Astrocyte (in vitro differentiated cells and primary cell): ENCODE measurements at regions not wholly inside any gene's neighbourhood (a gene's known extent, or its start where the extent isn't known, plus 50 kb on each side); places are given as distances from the start of the nearest gene placed in this dataset.

Experiments used
- DNase-seq: peaks from one replicate; pipeline ENCODE4 v3.0.0-alpha.2; 2010; ENCODE audit warnings: low read depth
- FAIRE-seq: peaks from 2 replicates; lab custom pipeline; 2011; peaks lifted over from hg19 to GRCh38; lab: Jason Lieb, UNC
- H2AFZ ChIP-seq: 2 replicates; pipeline ENCODE4 v1.6.0; 2012; ENCODE audit warnings: low read depth, low read length, inconsistent platforms
- H3K27ac ChIP-seq: 2 replicates; pipeline ENCODE4 v1.5.1; 2011; ENCODE audit warnings: low read depth, low read length, inconsistent platforms
- H3K27me3 ChIP-seq: 2 replicates; pipeline ENCODE4 v1.6.0; 2011; ENCODE audit warnings: low read length, inconsistent platforms; ENCODE audit not compliant: insufficient read depth
- H3K36me3 ChIP-seq: 2 replicates; pipeline ENCODE4 v1.5.1; 2011; ENCODE audit warnings: low read length, inconsistent platforms; ENCODE audit not compliant: insufficient read depth
- H3K4me1 ChIP-seq: 2 replicates; pipeline ENCODE4 v1.5.1; 2011; ENCODE audit warnings: low read length, inconsistent platforms; ENCODE audit not compliant: insufficient read depth
- H3K4me2 ChIP-seq: 2 replicates; pipeline ENCODE4 v1.6.0; 2012; ENCODE audit warnings: low read length, inconsistent platforms
- H3K4me3 ChIP-seq: 2 replicates; pipeline ENCODE4 v1.5.1; 2011; ENCODE audit warnings: low read depth, mild to moderate bottlenecking, low read length, inconsistent platforms; ENCODE audit not compliant: insufficient read depth
- H3K79me2 ChIP-seq: 2 replicates; pipeline ENCODE4 v1.6.0; 2012; ENCODE audit warnings: mild to moderate bottlenecking, low read length, inconsistent platforms; ENCODE audit not compliant: insufficient read depth
- H3K9ac ChIP-seq: 2 replicates; pipeline ENCODE4 v1.6.0; 2012; ENCODE audit warnings: mild to moderate bottlenecking, low read length, inconsistent platforms
- H3K9me3 ChIP-seq: 2 replicates; pipeline ENCODE4 v1.5.1; 2012; ENCODE audit warnings: low read depth, mild to moderate bottlenecking, low read length, inconsistent platforms; ENCODE audit not compliant: insufficient read depth
- H4K20me1 ChIP-seq: 2 replicates; pipeline ENCODE4 v1.6.0; 2012; ENCODE audit warnings: low read length, inconsistent platforms; ENCODE audit not compliant: insufficient read depth
- H3K27ac Mint-ChIP-seq: one replicate; pipeline ENCODE4 v1.8.0; 2021; ENCODE audit warnings: mild to moderate bottlenecking, mixed read lengths; ENCODE audit not compliant: unreplicated experiment
- H3K27me3 Mint-ChIP-seq: one replicate; pipeline ENCODE4 v1.8.0; 2021; ENCODE audit warnings: low read depth, mixed read lengths; ENCODE audit not compliant: unreplicated experiment
- H3K36me3 Mint-ChIP-seq: one replicate; pipeline ENCODE4 v1.8.0; 2021; ENCODE audit warnings: low read depth, mixed read lengths; ENCODE audit not compliant: unreplicated experiment
- H3K4me1 Mint-ChIP-seq: one replicate; pipeline ENCODE4 v1.8.0; 2021; ENCODE audit warnings: low read depth, mixed read lengths; ENCODE audit not compliant: unreplicated experiment
- H3K4me3 Mint-ChIP-seq: one replicate; pipeline ENCODE4 v1.8.0; 2021; ENCODE audit warnings: mild to moderate bottlenecking, moderate library complexity, mixed read lengths; ENCODE audit not compliant: unreplicated experiment
- H3K9me3 Mint-ChIP-seq: one replicate; pipeline ENCODE4 v1.8.0; 2021; ENCODE audit warnings: mild to moderate bottlenecking, mixed read lengths; ENCODE audit not compliant: unreplicated experiment
- EZH2 ChIP-seq: IDR thresholded peaks from 2 replicates; pipeline ENCODE4 v1.6.1; 2012; ENCODE audit warnings: mild to moderate bottlenecking, low read length, inconsistent platforms; ENCODE audit not compliant: insufficient read depth
- TF ChIP-seq, protein P1 (sequence below): IDR thresholded peaks from 2 replicates; pipeline ENCODE4 v1.5.1; 2011; ENCODE audit warnings: low read depth, mild to moderate bottlenecking, inconsistent platforms, low read length, moderate library complexity; ENCODE audit not compliant: insufficient read depth

- Histone ChIP-seq H4K20me1 (no peaks in the 10 kb centered on the region), H3K4me2 (no peak overlapping the region), H3K4me1 (no peaks in the 10 kb centered on the region), H3K4me3 (no peak overlapping the region), H3K27me3 (no peaks in the 10 kb centered on the region), H3K9me3 (no peaks in the 10 kb centered on the region), H2AFZ (no peak overlapping the region), H3K36me3 (no peaks in the 10 kb centered on the region), H3K79me2 (no peaks in the 10 kb centered on the region), H3K27ac (no peak overlapping the region), H3K9ac (no peak overlapping the region)
- no peaks in the 10 kb centered on the region for H3K36me3 Mint-ChIP-seq
- H3K4me3 Mint-ChIP-seq, result no peak overlapping the region
- H3K27me3 Mint-ChIP-seq, result no peaks in the 10 kb centered on the region
- no peak for DNase-seq
- H3K27ac Mint-ChIP-seq, result no peak overlapping the region
- peaks cover 8% of the 10 kb centered on the region for H3K4me1 Mint-ChIP-seq
- no peaks in the 10 kb centered on the region for H3K9me3 Mint-ChIP-seq
- FAIRE-seq, result peak; percentile 68
- no peak for TF ChIP-seq EZH2
- TF ChIP-seq, protein P1, sequence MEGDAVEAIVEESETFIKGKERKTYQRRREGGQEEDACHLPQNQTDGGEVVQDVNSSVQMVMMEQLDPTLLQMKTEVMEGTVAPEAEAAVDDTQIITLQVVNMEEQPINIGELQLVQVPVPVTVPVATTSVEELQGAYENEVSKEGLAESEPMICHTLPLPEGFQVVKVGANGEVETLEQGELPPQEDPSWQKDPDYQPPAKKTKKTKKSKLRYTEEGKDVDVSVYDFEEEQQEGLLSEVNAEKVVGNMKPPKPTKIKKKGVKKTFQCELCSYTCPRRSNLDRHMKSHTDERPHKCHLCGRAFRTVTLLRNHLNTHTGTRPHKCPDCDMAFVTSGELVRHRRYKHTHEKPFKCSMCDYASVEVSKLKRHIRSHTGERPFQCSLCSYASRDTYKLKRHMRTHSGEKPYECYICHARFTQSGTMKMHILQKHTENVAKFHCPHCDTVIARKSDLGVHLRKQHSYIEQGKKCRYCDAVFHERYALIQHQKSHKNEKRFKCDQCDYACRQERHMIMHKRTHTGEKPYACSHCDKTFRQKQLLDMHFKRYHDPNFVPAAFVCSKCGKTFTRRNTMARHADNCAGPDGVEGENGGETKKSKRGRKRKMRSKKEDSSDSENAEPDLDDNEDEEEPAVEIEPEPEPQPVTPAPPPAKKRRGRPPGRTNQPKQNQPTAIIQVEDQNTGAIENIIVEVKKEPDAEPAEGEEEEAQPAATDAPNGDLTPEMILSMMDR, result no peak
Measured at GRCh38 chrX:134181275-134181660, 55.7 kb upstream of the CCDC160 start.

DNA sequence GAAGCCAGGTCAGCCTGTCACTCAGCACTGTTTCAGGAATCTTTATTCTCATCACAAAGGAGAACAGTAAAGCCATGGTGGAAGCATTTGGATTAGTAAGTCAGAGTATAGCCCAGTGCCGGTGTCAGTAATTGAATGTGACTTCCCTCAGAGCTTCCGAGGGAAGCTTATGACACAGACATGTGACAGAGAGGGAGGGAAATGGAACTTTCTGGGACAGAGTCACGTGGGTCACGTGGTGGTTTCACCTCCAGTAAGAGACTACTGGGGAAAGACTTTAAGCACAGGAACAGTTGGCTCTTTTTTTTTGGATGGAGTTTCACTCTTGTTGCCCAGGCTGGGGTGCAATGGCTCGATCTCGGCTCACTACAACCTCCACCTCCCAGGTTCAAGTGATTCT, 53.3 kb upstream of the CCDC160 start:
- DNase-seq (no peak), FAIRE-seq (no peak)
- Mint-ChIP-seq H3K27me3 (no peaks in the 10 kb centered on the region), H3K4me1 (peaks cover 8% of the 10 kb centered on the region), H3K9me3 (no peaks in the 10 kb centered on the region), H3K27ac (no peak overlapping the region), H3K36me3 (no peaks in the 10 kb centered on the region), H3K4me3 (no peak overlapping the region)
- no peak overlapping the region for H3K4me3 ChIP-seq
- no peak overlapping the region for H3K27ac ChIP-seq
- H4K20me1 ChIP-seq, result no peaks in the 10 kb centered on the region
- H3K9me3 ChIP-seq, result no peaks in the 10 kb centered on the region
- no peak overlapping the region for H2AFZ ChIP-seq
- no peak overlapping the region for H3K4me2 ChIP-seq
- no peak overlapping the region for H3K9ac ChIP-seq
- no peaks in the 10 kb centered on the region for H3K4me1 ChIP-seq
- H3K79me2 ChIP-seq, result no peaks in the 10 kb centered on the region
- TF ChIP-seq, protein P1, result no peak
- TF ChIP-seq EZH2, result no peak
- no peaks in the 10 kb centered on the region for H3K36me3 ChIP-seq
- H3K27me3 ChIP-seq, result no peaks in the 10 kb centered on the region

DNA sequence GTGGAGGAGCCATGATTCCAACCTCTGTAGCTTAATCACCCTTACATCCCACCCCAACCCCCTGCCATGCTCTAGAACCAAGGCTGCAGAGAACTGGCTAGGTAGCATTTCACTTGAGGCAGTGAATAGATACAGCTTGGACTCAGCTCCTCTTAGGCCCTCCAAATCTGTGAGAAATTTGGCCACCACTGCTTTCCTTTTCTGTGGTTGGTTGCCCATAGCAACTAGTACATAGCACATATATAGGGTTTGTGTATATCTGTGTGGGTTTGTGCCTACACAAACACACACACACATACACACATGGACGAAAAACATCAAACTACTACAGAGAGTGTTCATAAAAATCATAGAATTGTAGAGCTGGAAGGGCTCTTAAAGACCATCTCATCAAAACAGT, 52.0 kb upstream of the CCDC160 start:
- no peak overlapping the region for H3K4me2 ChIP-seq
- H4K20me1 ChIP-seq, result no peaks in the 10 kb centered on the region
- Mint-ChIP-seq H3K4me3 (no peak overlapping the region), H3K27me3 (no peaks in the 10 kb centered on the region), H3K4me1 (peaks cover 8% of the 10 kb centered on the region), H3K9me3 (no peaks in the 10 kb centered on the region), H3K36me3 (no peaks in the 10 kb centered on the region), H3K27ac (no peak overlapping the region)
- no peak for DNase-seq
- H3K9me3 ChIP-seq, result no peaks in the 10 kb centered on the region
- FAIRE-seq, result no peak
- H3K79me2 ChIP-seq, result no peaks in the 10 kb centered on the region
- no peaks in the 10 kb centered on the region for H3K36me3 ChIP-seq
- H3K27ac ChIP-seq, result no peak overlapping the region
- H3K4me1 ChIP-seq, result no peaks in the 10 kb centered on the region
- H3K4me3 ChIP-seq, result no peak overlapping the region
- no peaks in the 10 kb centered on the region for H3K27me3 ChIP-seq
- TF ChIP-seq EZH2, result no peak
- TF ChIP-seq, protein P1, result no peak
- H3K9ac ChIP-seq, result no peak overlapping the region
- H2AFZ ChIP-seq, result no peak overlapping the region
